ENCODE measurements at regions not wholly inside any gene's neighbourhood (a gene's known extent, or its start where the extent isn't known, plus 50 kb on each side); places are given as distances from the start of the nearest gene placed in this dataset.

DNA sequence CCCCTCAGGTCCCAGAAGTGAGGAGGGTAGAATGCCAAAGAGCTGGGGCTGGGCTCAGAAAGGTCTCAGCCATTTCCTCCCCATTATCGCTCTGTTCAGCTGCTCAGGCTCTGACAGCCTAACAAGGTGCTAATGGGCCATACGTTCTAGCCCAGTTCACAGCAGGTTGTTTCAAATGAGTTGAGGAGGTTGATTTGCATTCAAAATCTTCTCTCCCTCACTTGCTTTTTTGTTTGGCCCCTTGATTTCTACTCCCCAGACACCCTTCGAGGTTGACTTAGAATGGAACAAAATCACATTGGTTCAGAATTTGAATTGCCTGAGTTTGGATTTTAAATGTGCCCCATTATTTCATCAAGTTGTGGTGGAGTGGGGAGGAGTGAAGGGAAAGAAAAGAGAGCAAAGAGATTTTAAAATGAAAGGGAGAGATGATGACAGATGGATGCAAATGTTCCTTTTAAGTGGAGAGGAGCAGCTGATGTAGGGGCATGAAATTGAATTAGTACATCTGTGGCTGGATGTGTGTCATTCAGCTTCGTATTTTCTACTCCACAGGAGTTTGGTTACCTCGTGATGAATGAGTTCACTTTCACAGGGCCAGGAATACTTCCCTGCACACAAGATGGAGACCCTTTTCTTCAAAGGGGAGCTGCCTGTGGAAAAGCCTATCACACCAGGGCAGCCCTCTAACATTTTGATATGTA, 425.8 kb upstream of the CAMK1G start:
- Mint-ChIP-seq H3K27me3 (ENCODE audit: insufficient read depth, low read depth, poor library complexity) (no peaks in the 10 kb centered on the region), H3K36me3 (ENCODE audit: low read depth) (no peaks in the 10 kb centered on the region), H3K27ac (peak overlapping the region; percentile 33), H3K4me3 (peak overlapping the region; percentile 34; the same call in 2 of the 3 replicates), H3K4me1 (peaks cover 48% of the 10 kb centered on the region), H3K9me3 (no peaks in the 10 kb centered on the region)
- Histone ChIP-seq H3F3A (replicated peaks; ENCODE audit: low read depth) (peaks cover 6% of the 10 kb centered on the region; the same call in 1 of the 2 replicates), H3K79me2 (replicated peaks; ENCODE audit: insufficient read depth) (no peaks in the 10 kb centered on the region), H3K36me3 (ENCODE audit: insufficient read depth) (no peaks in the 10 kb centered on the region), H2AFZ (no peak overlapping the region), H3K4me2 (peak overlapping the region; percentile 39), H3K4me3 (peak overlapping the region; percentile 9; the same call in 1 of the 2 replicates), H3K9me2 (ENCODE audit: insufficient read depth) (peaks cover 7% of the 10 kb centered on the region; the same call in 1 of the 2 replicates), H3K27ac (ENCODE audit: low read depth) (peak overlapping the region; percentile 86), H3K27me3 (ENCODE audit: insufficient read depth) (no peaks in the 10 kb centered on the region), H4K20me1 (replicated peaks; ENCODE audit: insufficient read depth) (no peaks in the 10 kb centered on the region), H3K4me1 (ENCODE audit: insufficient read depth) (peaks cover 42% of the 10 kb centered on the region)
- ATAC-seq: peak; percentile 85
- DNase-seq (ENCODE audit: low spot score): peak; percentile 63
- peak; percentile 94 for TF ChIP-seq ZNF462 (CRISPR knock-in tag; IDR thresholded peaks at IDR 0.05)
- TF ChIP-seq NANOG (IDR thresholded peaks at IDR 0.05; ENCODE audit: borderline replicate concordance): peak; percentile 83
- TF ChIP-seq, protein P1, sequence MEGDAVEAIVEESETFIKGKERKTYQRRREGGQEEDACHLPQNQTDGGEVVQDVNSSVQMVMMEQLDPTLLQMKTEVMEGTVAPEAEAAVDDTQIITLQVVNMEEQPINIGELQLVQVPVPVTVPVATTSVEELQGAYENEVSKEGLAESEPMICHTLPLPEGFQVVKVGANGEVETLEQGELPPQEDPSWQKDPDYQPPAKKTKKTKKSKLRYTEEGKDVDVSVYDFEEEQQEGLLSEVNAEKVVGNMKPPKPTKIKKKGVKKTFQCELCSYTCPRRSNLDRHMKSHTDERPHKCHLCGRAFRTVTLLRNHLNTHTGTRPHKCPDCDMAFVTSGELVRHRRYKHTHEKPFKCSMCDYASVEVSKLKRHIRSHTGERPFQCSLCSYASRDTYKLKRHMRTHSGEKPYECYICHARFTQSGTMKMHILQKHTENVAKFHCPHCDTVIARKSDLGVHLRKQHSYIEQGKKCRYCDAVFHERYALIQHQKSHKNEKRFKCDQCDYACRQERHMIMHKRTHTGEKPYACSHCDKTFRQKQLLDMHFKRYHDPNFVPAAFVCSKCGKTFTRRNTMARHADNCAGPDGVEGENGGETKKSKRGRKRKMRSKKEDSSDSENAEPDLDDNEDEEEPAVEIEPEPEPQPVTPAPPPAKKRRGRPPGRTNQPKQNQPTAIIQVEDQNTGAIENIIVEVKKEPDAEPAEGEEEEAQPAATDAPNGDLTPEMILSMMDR (conservative IDR thresholded peaks at IDR 0.05; ENCODE audit: low read depth in 2 of 2): no peak

All from GM23338 (cell line).